SK-N-SH (cell line): ENCODE measurements at regions not wholly inside any gene's neighbourhood (a gene's known extent, or its start where the extent isn't known, plus 50 kb on each side); places are given as distances from the start of the nearest gene placed in this dataset.

Experiments used
- CTCF ChIA-PET: fragments of 300-600, 350-600 bp; formaldehyde crosslinking; extraction: SDS; loops from one replicate; lab custom pipeline; 2021; lab: Yijun Ruan, JAX
- POLR2A ChIA-PET: fragments of 350-600 bp; sonication (Branson Sonifier 250); formaldehyde crosslinking; extraction: SDS; loops from one replicate; lab custom pipeline; 2020; ENCODE audit warnings: antibody characterized with exemption, inconsistent platforms; lab: Yijun Ruan, JAX
- DNase-seq: peaks from one replicate; pipeline ENCODE4 v3.0.0; 2012
- H2AFZ ChIP-seq: fragments of 200-600 bp; sonication (generic); 2 replicates; pipeline ENCODE4 v1.8.1; 2016; ENCODE audit warnings: antibody characterized with exemption, mild to moderate bottlenecking, low read depth
- H3F3A ChIP-seq: fragments of 200-600 bp; sonication (generic); replicated peaks from 2 replicates; pipeline ENCODE3; 2016; ENCODE audit warnings: antibody characterized with exemption, mild to moderate bottlenecking; ENCODE audit not compliant: insufficient read depth
- H3K27ac ChIP-seq, 2 experiments: fragments of 200-500 bp in 1 of 2; fragments of 200-600 bp in 1 of 2; sonication (Bioruptor generic) in 1 of 2; sonication (generic), shearing (Covaris generic) in 1 of 2; 2 replicates each; pipeline versions ENCODE4 v1.5.1 to v1.6.1; 2014 to 2016; ENCODE audit warnings: low read depth in 2 of 2, inconsistent platforms in 1 of 2, low read length in 1 of 2, mild to moderate bottlenecking in 1 of 2, mixed read lengths in 1 of 2
- H3K27me3 ChIP-seq: fragments of 200-600 bp; sonication (generic), shearing (Covaris generic); 2 replicates; pipeline ENCODE4 v1.6.1; 2016; ENCODE audit warnings: mixed run types; ENCODE audit not compliant: insufficient read depth
- H3K36me3 ChIP-seq, 2 experiments: fragments of 200-500 bp in 1 of 2; fragments of 200-600 bp in 1 of 2; sonication (Bioruptor generic) in 1 of 2; sonication (generic) in 1 of 2; replicated peaks in 1 of 2; 2 replicates each; pipeline versions ENCODE3 to v1.5.1; 2014 to 2016; ENCODE audit warnings: low read length in 1 of 2, mild to moderate bottlenecking in 1 of 2; ENCODE audit not compliant: insufficient read depth in 2 of 2, control insufficient read depth in 1 of 2
- H3K4me1 ChIP-seq, 2 experiments: fragments of 200-500 bp in 1 of 2; fragments of 200-600 bp in 1 of 2; sonication (Bioruptor generic) in 1 of 2; sonication (generic), shearing (Covaris generic) in 1 of 2; 2 replicates each; pipeline versions ENCODE4 v1.5.1 to v1.6.1; 2014 to 2016; ENCODE audit warnings: low read depth in 1 of 2, low read length in 1 of 2, mixed run types in 1 of 2; ENCODE audit not compliant: insufficient read depth in 2 of 2, control insufficient read depth in 1 of 2
- H3K4me2 ChIP-seq: fragments of 200-600 bp; sonication (generic), shearing (Covaris generic); 2 replicates; pipeline ENCODE4 v1.6.1; 2017; ENCODE audit warnings: mixed run types
- H3K4me3 ChIP-seq, 2 experiments: fragments of 200-500 bp in 1 of 2; fragments of 200-600 bp in 1 of 2; sonication (Bioruptor generic) in 1 of 2; sonication (generic), shearing (Covaris generic) in 1 of 2; 2 replicates each; pipeline versions ENCODE4 v1.5.1 to v1.8.1; 2014 to 2016; ENCODE audit warnings: low read depth in 2 of 2, inconsistent platforms in 1 of 2, low read length in 1 of 2, mild to moderate bottlenecking in 1 of 2, mixed read lengths in 1 of 2, moderate library complexity in 1 of 2
- H3K79me2 ChIP-seq: fragments of 200-600 bp; sonication (generic); 2 replicates; pipeline ENCODE4 v1.8.1; 2017; ENCODE audit warnings: mild to moderate bottlenecking; ENCODE audit not compliant: insufficient read depth
- H3K9ac ChIP-seq: fragments of 200-600 bp; sonication (generic); 2 replicates; pipeline ENCODE4 v1.6.1; 2017; ENCODE audit warnings: mixed run types
- H3K9me2 ChIP-seq: fragments of 200-600 bp; sonication (generic); 2 replicates; pipeline ENCODE4 v1.6.1; 2017; ENCODE audit warnings: mixed run types
- H3K9me3 ChIP-seq: fragments of 200-600 bp; sonication (generic); 2 replicates; pipeline ENCODE4 v1.6.1; 2017; ENCODE audit warnings: mixed run types, mild to moderate bottlenecking, moderate library complexity
- H4K20me1 ChIP-seq: fragments of 200-600 bp; sonication (generic); 2 replicates; pipeline ENCODE4 v1.6.1; 2017; ENCODE audit warnings: mild to moderate bottlenecking, mixed run types; ENCODE audit not compliant: insufficient read depth
- CHD2 ChIP-seq: fragments of 150-350 bp; IDR thresholded peaks from 2 replicates; pipeline ENCODE4 v1.6.1; 2018; ENCODE audit warnings: low read length; ENCODE audit not compliant: partially characterized antibody
- FOSL2 ChIP-seq: IDR thresholded peaks from 2 replicates; pipeline ENCODE4 v1.4.0; 2012; ENCODE audit warnings: low read depth, mild to moderate bottlenecking, moderate library complexity, borderline replicate concordance
- FOXJ3 ChIP-seq: sonication (generic); formaldehyde crosslinking; IDR thresholded peaks from 2 replicates; pipeline ENCODE4 v1.5.1; 2020; ENCODE audit warnings: mild to moderate bottlenecking, missing genetic modification reagents
- FOXM1 ChIP-seq: IDR thresholded peaks from 2 replicates; pipeline ENCODE4 v1.4.0; 2012; ENCODE audit warnings: low read depth, mild to moderate bottlenecking
- MEF2A ChIP-seq: IDR thresholded peaks from 2 replicates; pipeline ENCODE4 v1.4.0; 2012; ENCODE audit warnings: low read depth, borderline replicate concordance
- MXI1 ChIP-seq: IDR thresholded peaks from 2 replicates; pipeline ENCODE4 v1.6.1; 2012; ENCODE audit warnings: mild to moderate bottlenecking, low read depth, low read length, improper control_type of control experiment
- NFIC ChIP-seq: IDR thresholded peaks from 2 replicates; pipeline ENCODE4 v1.4.0; 2012; ENCODE audit warnings: borderline replicate concordance
- NRF1 ChIP-seq: IDR thresholded peaks from 2 replicates; pipeline ENCODE4 v1.6.1; 2012; ENCODE audit warnings: low read depth, mild to moderate bottlenecking, low read length
- USF2 ChIP-seq: fragments of 150-350 bp; IDR thresholded peaks from 2 replicates; pipeline ENCODE4 v1.6.1; 2017; ENCODE audit warnings: antibody characterized with exemption, low read length, low read depth, borderline replicate concordance
- YY1 ChIP-seq: IDR thresholded peaks from 2 replicates; pipeline ENCODE4 v1.4.0; 2012; ENCODE audit warnings: low read depth, mild to moderate bottlenecking
- ZBTB33 ChIP-seq: IDR thresholded peaks from 2 replicates; pipeline ENCODE4 v1.4.0; 2012; ENCODE audit warnings: low read depth, borderline replicate concordance
- WGBS: methylation state at CpG from one replicate; pipeline ENCODE4 v1.1.6; 2017; ENCODE audit warnings: low lambda C conversion rate; 5-methylcytosine and 5-hydroxymethylcytosine counted together

GRCh38 chr2:116319001-116319400, 1495.5 kb upstream of the DDX18 start:
- Histone ChIP-seq H3K36me3 (no peaks in the 10 kb centered on the region), H3K4me3 (no peak overlapping the region), H3K79me2 (no peaks in the 10 kb centered on the region)
- TF ChIP-seq NFIC, result no peak
- no peak for TF ChIP-seq NRF1
- TF ChIP-seq, all 33 proteins: peak for 0
- 0 out of 2 replicates have a peak, but pooled peaks cover 8% of the 10 kb centered on the region for H3K9me3 ChIP-seq
- no peaks in the 10 kb centered on the region for H3F3A ChIP-seq
- ChIA-PET POLR2A (no interaction called here), CTCF (no interaction called here)
- H3K4me2 ChIP-seq, result no peak overlapping the region
- H3K4me1 ChIP-seq, result no peaks in the 10 kb centered on the region
- H3K9me2 ChIP-seq, result no peaks in the 10 kb centered on the region
- no peaks in the 10 kb centered on the region for H3K27me3 ChIP-seq
- H3K9ac ChIP-seq, result no peak overlapping the region
- H4K20me1 ChIP-seq, result no peaks in the 10 kb centered on the region
- no peak overlapping the region for H2AFZ ChIP-seq
- DNase-seq, result no peak
- WGBS, result 0% methylated on average over 1 of the region's 1 CpG
- H3K27ac ChIP-seq, result no peak overlapping the region

GRCh38 chr2:116319935-116320334, 1494.6 kb upstream of the DDX18 start:
- no peaks in the 10 kb centered on the region for H3K27me3 ChIP-seq
- ChIA-PET CTCF (no interaction called here), POLR2A (no interaction called here)
- H3F3A ChIP-seq, result no peaks in the 10 kb centered on the region
- H3K27ac ChIP-seq, result no peak overlapping the region
- H3K36me3 ChIP-seq, result no peaks in the 10 kb centered on the region
- H3K9me2 ChIP-seq, result no peaks in the 10 kb centered on the region
- H3K4me2 ChIP-seq, result no peak overlapping the region
- H2AFZ ChIP-seq, result no peak overlapping the region
- H3K9me3 ChIP-seq, result 0 out of 2 replicates have a peak, but pooled peaks cover 5% of the 10 kb centered on the region
- no peak overlapping the region for H3K4me3 ChIP-seq
- no peaks in the 10 kb centered on the region for H3K4me1 ChIP-seq
- no peaks in the 10 kb centered on the region for H3K79me2 ChIP-seq
- TF ChIP-seq ZBTB33, result no peak
- TF ChIP-seq MEF2A, result no peak
- TF ChIP-seq NRF1, result no peak
- no peaks in the 10 kb centered on the region for H4K20me1 ChIP-seq
- H3K9ac ChIP-seq, result no peak overlapping the region
- DNase-seq, result no peak

GRCh38 chr2:116329280-116329679, 1485.2 kb upstream of the DDX18 start:
- H3K9ac ChIP-seq, result no peak overlapping the region
- no peaks in the 10 kb centered on the region for H4K20me1 ChIP-seq
- DNase-seq, result no peak
- H2AFZ ChIP-seq, result no peak overlapping the region
- no peaks in the 10 kb centered on the region for H3K4me1 ChIP-seq
- H3K4me3 ChIP-seq, result no peak overlapping the region
- no peaks in the 10 kb centered on the region for H3K9me3 ChIP-seq
- 2% methylated on average over 3 of the region's 3 CpGs for WGBS
- H3K9me2 ChIP-seq, result no peaks in the 10 kb centered on the region
- POLR2A ChIA-PET, result no interaction called here
- no peak overlapping the region for H3K27ac ChIP-seq
- TF ChIP-seq NRF1 (no peak), FOSL2 (no peak), FOXM1 (no peak), FOXJ3 (CRISPR knock-in tag) (no peak), MXI1 (no peak), CHD2 (no peak), YY1 (no peak), USF2 (no peak)
- H3K4me2 ChIP-seq, result no peak overlapping the region
- CTCF ChIA-PET, result no interaction called here
- no peaks in the 10 kb centered on the region for H3K36me3 ChIP-seq
- H3F3A ChIP-seq, result no peaks in the 10 kb centered on the region
- H3K79me2 ChIP-seq, result no peaks in the 10 kb centered on the region
- H3K27me3 ChIP-seq, result no peaks in the 10 kb centered on the region
